HCT116 (cell line): ENCODE measurements at regions not wholly inside any gene's neighbourhood (a gene's known extent, or its start where the extent isn't known, plus 50 kb on each side); places are given as distances from the start of the nearest gene placed in this dataset.

ENCODE experiments used
- ATAC-seq: fragments of 200-7000 bp; cut with Tn5 transposase; 2 replicates; pipeline ENCODE4 v1.9.1; 2020; ENCODE audit warnings: mild to moderate bottlenecking, moderate library complexity
- BruUV-seq: library from RNA; stranded (reverse); fragments of 400-500 nt; replicated peaks from 2 replicates; lab custom pipeline; 2021; lab: Mats Ljungman, UMichigan
- CTCF ChIA-PET: fragments of 300-600 bp; sonication (Branson Sonifier 250); formaldehyde crosslinking; loops from one replicate; lab custom pipeline; 2021; ENCODE audit warnings: antibody characterized with exemption; lab: Charles Lee
- POLR2A ChIA-PET: fragments of 300-600, 350-600 bp; sonication (Branson Sonifier 250); formaldehyde crosslinking; loops from one replicate; lab custom pipeline; 2021; ENCODE audit warnings: antibody characterized with exemption; lab: Charles Lee
- RAD21 ChIA-PET, 2 experiments: fragments of 300-600 bp; sonication (Branson Sonifier 250); formaldehyde crosslinking; loops; one replicate each; lab custom pipeline; 2023; ENCODE audit warnings: low total read pairs in 2 of 2; ENCODE audit not compliant: uncharacterized antibody in 2 of 2, unreplicated experiment in 2 of 2, low non-redundant PET in 1 of 2; lab: Charles Lee
- DNase-seq: peaks from one replicate; pipeline ENCODE4 v3.0.0-alpha.2; 2010; ENCODE audit warnings: low read depth, low spot score
- H2AFZ ChIP-seq: fragments of 200-600 bp; shearing (Covaris generic), sonication (generic); 2 replicates; pipeline ENCODE4 v1.6.1; 2017; ENCODE audit warnings: low read depth, mixed run types, mixed read lengths, antibody characterized with exemption, low read length; ENCODE audit not compliant: poor library complexity, severe bottlenecking
- H3K27ac ChIP-seq: 2 replicates; pipeline ENCODE4 v1.5.1; 2012; ENCODE audit warnings: low read depth, low read length
- H3K27me3 ChIP-seq: fragments of 200-600 bp; sonication (generic); 2 replicates; pipeline ENCODE4 v1.6.1; 2016; ENCODE audit warnings: mixed run types, low read length, mixed read lengths; ENCODE audit not compliant: insufficient read depth
- H3K36me3 ChIP-seq, 2 experiments: fragments of 200-500 bp in 1 of 2; fragments of 200-600 bp in 1 of 2; sonication (Bioruptor generic) in 1 of 2; sonication (generic) in 1 of 2; 2 replicates each; pipeline versions ENCODE4 v1.5.1 to v1.6.1; 2014 to 2016; ENCODE audit warnings: low read length in 2 of 2, inconsistent platforms in 1 of 2, mixed read lengths in 1 of 2, mixed run types in 1 of 2; ENCODE audit not compliant: insufficient read depth in 2 of 2, control insufficient read depth in 1 of 2
- H3K4me1 ChIP-seq, 2 experiments: fragments of 200-600 bp in 1 of 2; sonication (generic) in 1 of 2; 2 replicates each; pipeline versions ENCODE4 v1.5.1 to v1.6.1; 2012 to 2017; ENCODE audit warnings: low read length in 2 of 2, inconsistent platforms in 1 of 2, mild to moderate bottlenecking in 1 of 2, mixed read lengths in 1 of 2, mixed run types in 1 of 2, moderate library complexity in 1 of 2; ENCODE audit not compliant: insufficient read depth in 2 of 2, control insufficient read depth in 1 of 2
- H3K4me2 ChIP-seq: fragments of 200-600 bp; sonication (generic); 2 replicates; pipeline ENCODE4 v1.6.1; 2017; ENCODE audit warnings: mixed run types, low read length, mixed read lengths
- H3K4me3 ChIP-seq, 2 experiments: fragments of 200-600 bp in 1 of 2; sonication (generic) in 1 of 2; replicated peaks in 1 of 2; 2 replicates each; pipeline ENCODE4 v1.5.1; 2011 to 2016; ENCODE audit warnings: low read length in 2 of 2, control low read depth in 1 of 2, low read depth in 1 of 2, mild to moderate bottlenecking in 1 of 2, mixed read lengths in 1 of 2, mixed run types in 1 of 2
- H3K79me2 ChIP-seq: fragments of 200-600 bp; sonication (generic); 2 replicates; pipeline ENCODE4 v1.6.1; 2017; ENCODE audit warnings: mild to moderate bottlenecking, mixed run types, low read length, moderate library complexity, mixed read lengths; ENCODE audit not compliant: insufficient read depth
- H3K9ac ChIP-seq: fragments of 200-600 bp; sonication (generic); 2 replicates; pipeline ENCODE4 v1.6.1; 2016; ENCODE audit warnings: low read length, mixed read lengths
- H3K9me2 ChIP-seq: fragments of 200-600 bp; sonication (generic), shearing (Covaris generic); 2 replicates; pipeline ENCODE4 v1.6.1; 2017; ENCODE audit warnings: mixed run types, mild to moderate bottlenecking, moderate library complexity; ENCODE audit not compliant: insufficient read depth
- H3K9me3 ChIP-seq, 2 experiments: fragments of 200-500 bp in 1 of 2; fragments of 200-600 bp in 1 of 2; sonication (Bioruptor generic) in 1 of 2; sonication (generic) in 1 of 2; 2 replicates each; pipeline ENCODE4 v1.6.1; 2014 to 2017; ENCODE audit warnings: low read length in 2 of 2, mixed read lengths in 2 of 2, inconsistent platforms in 1 of 2, low read depth in 1 of 2, mild to moderate bottlenecking in 1 of 2, mixed run types in 1 of 2, moderate library complexity in 1 of 2; ENCODE audit not compliant: control insufficient read depth in 1 of 2, insufficient read depth in 1 of 2
- H4K20me1 ChIP-seq: fragments of 200-600 bp; sonication (generic), shearing (Covaris generic); 2 replicates; pipeline ENCODE4 v1.6.1; 2017; ENCODE audit warnings: mixed run types, mild to moderate bottlenecking, moderate library complexity; ENCODE audit not compliant: insufficient read depth
- ATF3 ChIP-seq: IDR thresholded peaks from 2 replicates; pipeline ENCODE4 v1.6.1; 2012
- CBX3 ChIP-seq: IDR thresholded peaks from 2 replicates; pipeline ENCODE4 v1.6.1; 2012; ENCODE audit warnings: low read depth
- CTCF ChIP-seq, 3 experiments: fragments of 200-600 bp in 1 of 3; sonication (generic) in 1 of 3; IDR thresholded peaks in 2 of 3; conservative IDR thresholded peaks in 1 of 3; 2 replicates each; pipeline ENCODE4 v1.5.1; 2012 to 2017; ENCODE audit warnings: low read depth in 2 of 3, low read length in 2 of 3, antibody characterized with exemption in 1 of 3, borderline replicate concordance in 1 of 3, control low read depth in 1 of 3, mild to moderate bottlenecking in 1 of 3, mixed read lengths in 1 of 3, mixed run types in 1 of 3, moderate library complexity in 1 of 3; ENCODE audit not compliant: insufficient read depth in 1 of 3
- EGR1 ChIP-seq: IDR thresholded peaks from 2 replicates; pipeline ENCODE4 v1.6.1; 2012; ENCODE audit warnings: low read depth
- ELF1 ChIP-seq: IDR thresholded peaks from 2 replicates; pipeline ENCODE4 v1.6.1; 2012; ENCODE audit warnings: low read depth, borderline replicate concordance
- EZH2 ChIP-seq: fragments of 200-600 bp; sonication (generic); IDR thresholded peaks from 2 replicates; pipeline ENCODE4 v1.6.1; 2017; ENCODE audit warnings: antibody characterized with exemption, mixed run types
- EZH2phosphoT487 ChIP-seq: fragments of 200-600 bp; IDR thresholded peaks from 2 replicates; pipeline ENCODE4 v1.6.1; 2018; ENCODE audit warnings: antibody characterized with exemption, borderline replicate concordance
- FOSL1 ChIP-seq: IDR thresholded peaks from 2 replicates; pipeline ENCODE4 v1.6.1; 2012; ENCODE audit warnings: low read depth
- JUND ChIP-seq: IDR thresholded peaks from 2 replicates; pipeline ENCODE4 v1.6.1; 2012
- MAX ChIP-seq: IDR thresholded peaks from 2 replicates; pipeline ENCODE4 v1.6.1; 2012
- POLR2AphosphoS5 ChIP-seq: IDR thresholded peaks from 2 replicates; pipeline ENCODE4 v1.6.1; 2011; ENCODE audit warnings: mild to moderate bottlenecking, low read depth, low read length, moderate library complexity
- RAD21 ChIP-seq: IDR thresholded peaks from 2 replicates; pipeline ENCODE4 v1.6.1; 2012; ENCODE audit warnings: low read depth, mild to moderate bottlenecking
- REST ChIP-seq: IDR thresholded peaks from 2 replicates; pipeline ENCODE4 v1.6.1; 2012; ENCODE audit warnings: low read depth
- TCF7L2 ChIP-seq: IDR thresholded peaks from 2 replicates; pipeline ENCODE4 v1.7.0; 2011; ENCODE audit warnings: borderline replicate concordance, inconsistent platforms; ENCODE audit not compliant: insufficient read depth, insufficient read length; ENCODE audit errors: extremely low read depth
- YY1 ChIP-seq: IDR thresholded peaks from 2 replicates; pipeline ENCODE4 v1.6.1; 2011; ENCODE audit warnings: low read length, low read depth, moderate library complexity, mild to moderate bottlenecking; ENCODE audit not compliant: insufficient replicate concordance; ENCODE audit errors: extremely low read depth
- ZFX ChIP-seq: fragments of 450-650 bp; IDR thresholded peaks from 2 replicates; pipeline ENCODE4 v1.6.1; 2017
- intact Hi-C: fragments of 100-400 bp; cut with micrococcal nuclease; formaldehyde crosslinking; loops from 2 replicates; pipeline ENCODE4 v1.10.0; 2022

GRCh38 chr1:88104886-88105285 lies 579.2 kb upstream of the PKN2 start (continued):
- TF ChIP-seq CTCF (IDR thresholded peaks at IDR 0.05 in 2 of 3, conservative IDR thresholded peaks at IDR 0.05 in 1 of 3; ENCODE audit: borderline replicate concordance in 1 of 3, insufficient read depth in 1 of 3, low read depth in 2 of 3, low read length in 2 of 3) (no peak), MAX (no peak), FOSL1 (no peak)

- RAD21 ChIA-PET, result no interaction called here
- Histone ChIP-seq H3K4me3 (no peak overlapping the region), H3K4me1 (no peaks in the 10 kb centered on the region), H3K27me3 (no peaks in the 10 kb centered on the region), H3K4me2 (no peak overlapping the region), H3K9ac (no peak overlapping the region), H3K9me2 (no peaks in the 10 kb centered on the region), H3K27ac (no peak overlapping the region), H4K20me1 (no peaks in the 10 kb centered on the region), H3K79me2 (no peaks in the 10 kb centered on the region), H3K36me3 (no peaks in the 10 kb centered on the region), H2AFZ (no peak overlapping the region), H3K9me3 (no peaks in the 10 kb centered on the region)
- POLR2A ChIA-PET, result no interaction called here
- TF ChIP-seq ZFX (no peak), CBX3 (no peak), YY1 (no peak), EGR1 (no peak), REST (no peak), ATF3 (no peak), FOSL1 (no peak), POLR2AphosphoS5 (no peak), RAD21 (no peak), CTCF (IDR thresholded peaks at IDR 0.05 in 2 of 3, conservative IDR thresholded peaks at IDR 0.05 in 1 of 3; ENCODE audit: borderline replicate concordance in 1 of 3, insufficient read depth in 1 of 3, low read depth in 2 of 3, low read length in 2 of 3) (no peak), MAX (no peak), EZH2phosphoT487 (no peak), EZH2 (no peak), ELF1 (no peak), JUND (no peak), TCF7L2 (no peak)
- BruUV-seq, result no TSS peak
- intact Hi-C loops, result no loop called here
- ATAC-seq (no peak), DNase-seq (no peak)
- CTCF ChIA-PET, result no interaction called here
These were observed 572.3 kb upstream of the PKN2 start for GRCh38 chr1:88111816-88112215.
